ENCODE measurements at regions not wholly inside any gene's neighbourhood (a gene's known extent, or its start where the extent isn't known, plus 50 kb on each side); places are given as distances from the start of the nearest gene placed in this dataset.

DNA sequence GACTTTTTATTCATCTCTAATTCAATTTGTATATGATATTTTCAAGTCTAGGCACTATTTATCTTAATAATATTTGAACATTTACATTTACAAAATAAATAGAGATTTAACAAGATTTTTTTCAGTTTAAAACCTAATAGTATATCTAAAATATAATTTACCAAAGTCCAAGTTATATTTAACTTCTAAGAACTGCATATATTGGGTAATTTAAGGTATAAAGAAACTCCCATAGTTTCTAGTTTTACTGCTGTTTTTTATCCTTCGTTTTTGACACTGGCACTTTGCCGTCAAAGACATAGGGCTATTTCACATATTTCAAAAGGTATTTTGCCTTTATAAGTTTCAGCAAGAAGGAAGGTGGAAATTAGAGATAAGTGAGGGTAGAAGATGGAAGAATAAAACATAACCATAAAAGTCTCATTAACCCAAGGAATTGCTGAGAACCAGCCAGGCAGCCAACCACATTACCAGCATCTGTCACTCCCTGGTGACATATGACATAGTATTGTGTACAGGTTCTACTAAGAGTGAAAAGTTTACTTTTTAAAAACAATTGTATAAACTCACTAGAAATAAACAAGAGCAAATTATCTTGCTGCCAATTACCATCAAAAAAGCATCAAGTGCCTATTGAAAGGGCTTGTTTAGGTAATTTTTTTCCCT, 251.5 kb downstream of the NSUN3 start:
- H3K36me3 ChIP-seq (ENCODE audit: control insufficient read depth, insufficient read depth, low read length) = no peaks in the 10 kb centered on the region
- no peak overlapping the region for H3K4me3 ChIP-seq (ENCODE audit: low read length)
- H3K27ac ChIP-seq (ENCODE audit: low read length) = no peak overlapping the region
- WGBS (ENCODE audit: insufficient coverage) = no CpG with 5 or more reads among the region's 2 CpGs
- H3K9me3 ChIP-seq (replicated peaks; ENCODE audit: control insufficient read depth, low read depth, low read length) = no peaks in the 10 kb centered on the region
- H3K27me3 ChIP-seq (ENCODE audit: control insufficient read depth, insufficient read depth, low read length) = no peaks in the 10 kb centered on the region
- no peaks in the 10 kb centered on the region for H3K4me1 ChIP-seq (ENCODE audit: control insufficient read depth, insufficient read depth, low read length)
- no peak for DNase-seq

DNA sequence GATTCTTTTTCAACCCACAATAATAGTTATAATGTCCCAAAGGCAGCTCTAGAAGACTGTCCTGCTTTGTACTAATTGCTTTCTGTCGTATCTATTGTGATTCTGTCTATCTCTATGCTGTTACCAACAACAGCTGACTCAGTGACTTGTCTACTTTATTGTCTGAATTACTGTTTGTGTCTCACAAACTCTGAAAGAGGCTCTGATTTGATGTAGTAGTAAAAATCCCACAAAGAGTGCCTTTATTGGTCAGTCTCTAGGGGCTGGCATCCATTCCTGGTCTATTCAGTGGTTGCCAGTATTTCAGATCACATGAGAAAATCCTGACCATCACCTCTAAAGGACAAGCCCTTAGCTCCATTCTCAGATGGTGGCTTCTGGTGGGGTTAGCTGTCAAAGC, 254.2 kb downstream of the NSUN3 start:
- no peaks in the 10 kb centered on the region for H3K4me1 ChIP-seq (ENCODE audit: control insufficient read depth, insufficient read depth, low read length)
- no peaks in the 10 kb centered on the region for H3K9me3 ChIP-seq (replicated peaks; ENCODE audit: control insufficient read depth, low read depth, low read length)
- H3K27ac ChIP-seq (ENCODE audit: low read length) = no peak overlapping the region
- no peak for DNase-seq
- H3K4me3 ChIP-seq (ENCODE audit: low read length) = no peak overlapping the region
- no CpG with 5 or more reads among the region's 1 CpG for WGBS (ENCODE audit: insufficient coverage)
- no peaks in the 10 kb centered on the region for H3K36me3 ChIP-seq (ENCODE audit: control insufficient read depth, insufficient read depth, low read length)
- no peaks in the 10 kb centered on the region for H3K27me3 ChIP-seq (ENCODE audit: control insufficient read depth, insufficient read depth, low read length)

DNA sequence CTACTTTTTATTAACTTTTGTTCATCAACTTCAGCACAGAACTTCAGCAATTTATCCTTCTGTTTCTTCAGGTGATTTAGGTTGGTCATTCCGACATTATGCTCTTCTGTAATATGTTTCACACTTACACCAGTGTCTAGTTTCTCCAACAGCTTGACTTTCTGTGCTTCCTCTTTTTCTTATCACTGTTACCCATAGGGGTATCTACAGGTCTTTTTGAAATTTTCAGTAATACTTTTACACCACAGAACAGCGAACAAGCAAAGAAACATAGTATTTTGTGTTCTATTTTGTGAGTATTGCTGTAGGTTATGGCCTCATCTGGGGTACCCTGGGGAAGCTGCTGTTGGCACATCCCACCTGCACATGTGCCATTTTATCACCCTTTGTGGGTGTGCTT, 260.7 kb downstream of the NSUN3 start:
- H3K4me3 ChIP-seq (ENCODE audit: low read length) = no peak overlapping the region
- DNase-seq = no peak
- no peak overlapping the region for H3K27ac ChIP-seq (ENCODE audit: low read length)
- no CpG with 5 or more reads among the region's 2 CpGs for WGBS (ENCODE audit: insufficient coverage)
- H3K9me3 ChIP-seq (replicated peaks; ENCODE audit: control insufficient read depth, low read depth, low read length) = no peaks in the 10 kb centered on the region
- H3K36me3 ChIP-seq (ENCODE audit: control insufficient read depth, insufficient read depth, low read length) = no peaks in the 10 kb centered on the region
- no peaks in the 10 kb centered on the region for H3K4me1 ChIP-seq (ENCODE audit: control insufficient read depth, insufficient read depth, low read length)
- no peaks in the 10 kb centered on the region for H3K27me3 ChIP-seq (ENCODE audit: control insufficient read depth, insufficient read depth, low read length)

DNA sequence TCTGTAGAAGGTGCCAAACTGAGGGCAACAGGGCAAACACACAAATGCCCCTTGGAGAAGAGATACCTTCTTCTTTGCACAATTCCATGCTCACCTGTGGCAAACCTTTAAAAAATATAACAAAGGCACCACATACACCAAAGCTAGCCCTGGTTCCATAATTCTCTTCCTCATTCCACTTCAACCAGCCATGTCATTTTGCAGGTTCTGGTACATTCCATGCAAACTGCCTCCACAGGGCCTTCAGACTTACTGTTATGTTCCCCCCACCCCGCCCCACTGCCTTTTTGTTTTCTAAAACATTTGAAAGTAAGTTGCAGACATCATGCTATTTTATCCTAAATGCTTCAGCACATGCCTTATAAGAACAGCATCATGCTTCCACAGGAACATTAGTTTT, 269.0 kb downstream of the NSUN3 start:
- no peaks in the 10 kb centered on the region for H3K27me3 ChIP-seq (ENCODE audit: control insufficient read depth, insufficient read depth, low read length)
- no peak overlapping the region for H3K4me3 ChIP-seq (ENCODE audit: low read length)
- H3K4me1 ChIP-seq (ENCODE audit: control insufficient read depth, insufficient read depth, low read length) = no peaks in the 10 kb centered on the region
- no peaks in the 10 kb centered on the region for H3K36me3 ChIP-seq (ENCODE audit: control insufficient read depth, insufficient read depth, low read length)
- WGBS (ENCODE audit: insufficient coverage) = 83% methylated on average over 1 of the region's 1 CpG
- H3K27ac ChIP-seq (ENCODE audit: low read length) = no peak overlapping the region
- H3K9me3 ChIP-seq (replicated peaks; ENCODE audit: control insufficient read depth, low read depth, low read length) = no peaks in the 10 kb centered on the region
- DNase-seq = no peak

DNA sequence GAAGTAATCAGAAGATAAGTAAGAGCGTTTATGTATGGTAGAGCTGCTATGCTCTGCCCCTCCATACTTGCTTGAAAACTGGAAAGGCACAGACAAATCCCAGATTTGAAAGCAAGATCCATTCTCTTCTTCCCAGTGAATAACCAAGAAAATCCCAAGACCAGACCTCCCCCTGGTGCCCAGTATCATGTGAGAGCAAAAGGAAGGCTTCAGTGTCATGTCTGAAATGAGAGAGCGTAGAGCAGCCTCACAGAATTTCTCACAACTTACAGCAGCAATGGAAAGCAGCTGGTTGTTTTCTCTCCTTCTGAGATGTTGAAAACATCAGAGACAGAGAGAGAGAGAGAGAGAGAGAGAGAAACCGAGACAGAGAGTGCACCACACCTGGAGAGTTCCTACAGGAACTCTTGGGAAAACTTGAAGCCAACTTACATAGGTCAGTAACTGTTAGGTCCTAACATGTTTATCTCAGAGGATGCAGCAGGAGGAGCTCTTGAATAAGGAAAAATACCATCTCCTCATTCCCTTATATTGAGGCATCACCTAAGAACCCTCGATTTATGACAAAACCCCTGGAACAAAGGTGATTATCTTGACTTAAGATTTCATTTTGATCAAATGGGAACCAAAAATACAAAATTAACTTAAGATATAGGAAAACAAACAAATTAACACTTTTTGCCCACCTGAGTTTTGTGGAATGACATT, 273.3 kb downstream of the NSUN3 start:
- peak; percentile 56 for DNase-seq
- H3K9me3 ChIP-seq (replicated peaks; ENCODE audit: control insufficient read depth, low read depth, low read length) = no peaks in the 10 kb centered on the region
- no peaks in the 10 kb centered on the region for H3K36me3 ChIP-seq (ENCODE audit: control insufficient read depth, insufficient read depth, low read length)
- no peak overlapping the region for H3K27ac ChIP-seq (ENCODE audit: low read length)
- no peaks in the 10 kb centered on the region for H3K27me3 ChIP-seq (ENCODE audit: control insufficient read depth, insufficient read depth, low read length)
- no peaks in the 10 kb centered on the region for H3K4me1 ChIP-seq (ENCODE audit: control insufficient read depth, insufficient read depth, low read length)
- no peak overlapping the region for H3K4me3 ChIP-seq (ENCODE audit: low read length)
- no CpG with 5 or more reads among the region's 4 CpGs for WGBS (ENCODE audit: insufficient coverage)

DNA sequence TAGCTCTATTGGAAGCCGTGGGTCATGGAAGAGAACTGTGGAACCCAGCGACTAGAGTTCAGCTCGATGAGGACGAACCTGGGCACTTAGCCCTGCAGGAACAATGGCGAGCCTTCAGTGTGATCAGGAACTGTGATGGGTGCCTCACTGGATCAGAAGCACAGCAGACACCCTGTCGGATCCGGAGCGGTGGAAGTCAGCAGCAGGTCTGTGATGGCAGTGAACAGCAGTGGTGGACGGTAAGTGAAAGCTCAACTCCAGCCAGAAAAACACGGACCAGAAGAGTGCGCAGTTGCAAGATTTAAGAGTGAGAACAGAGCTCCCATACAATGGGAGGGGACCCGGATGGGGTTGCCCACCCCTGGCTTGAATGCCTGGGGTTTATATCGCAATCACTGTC, 282.2 kb downstream of the NSUN3 start:
- H3K4me1 ChIP-seq (ENCODE audit: control insufficient read depth, insufficient read depth, low read length) = no peaks in the 10 kb centered on the region
- H3K27ac ChIP-seq (ENCODE audit: low read length) = no peak overlapping the region
- no peaks in the 10 kb centered on the region for H3K27me3 ChIP-seq (ENCODE audit: control insufficient read depth, insufficient read depth, low read length)
- DNase-seq = no peak
- no peaks in the 10 kb centered on the region for H3K9me3 ChIP-seq (replicated peaks; ENCODE audit: control insufficient read depth, low read depth, low read length)
- H3K36me3 ChIP-seq (ENCODE audit: control insufficient read depth, insufficient read depth, low read length) = no peaks in the 10 kb centered on the region
- WGBS (ENCODE audit: insufficient coverage) = 93% methylated on average over 13 of the region's 13 CpGs
- no peak overlapping the region for H3K4me3 ChIP-seq (ENCODE audit: low read length)

DNA sequence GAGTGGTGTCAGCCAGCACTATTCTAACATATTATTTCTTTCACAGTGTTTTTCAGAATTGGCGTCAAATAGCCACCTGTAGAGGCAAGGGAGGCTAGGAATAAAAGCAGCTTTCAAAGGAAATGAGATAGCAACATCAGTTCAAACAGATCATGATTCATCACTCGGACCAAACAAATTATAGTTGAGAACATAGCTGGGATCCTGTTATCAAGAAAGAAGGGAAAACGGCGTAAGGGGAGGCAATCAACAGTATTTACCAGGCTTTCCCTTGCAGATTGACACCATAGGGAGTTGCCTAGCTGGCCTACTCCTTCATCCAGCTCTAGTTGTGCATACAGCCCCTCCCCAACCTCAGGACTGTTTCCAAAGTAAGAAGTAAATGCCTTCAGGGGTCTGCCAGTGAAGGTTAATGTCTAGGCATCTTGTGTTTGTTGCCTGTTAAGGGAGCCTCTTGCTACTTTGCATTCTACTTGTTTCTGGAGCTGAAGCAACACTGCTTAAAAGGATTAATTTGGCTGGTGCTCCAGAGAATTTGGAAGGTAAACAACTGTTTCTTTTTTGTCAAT, 286.5 kb downstream of the NSUN3 start:
- Histone ChIP-seq H3K36me3 (ENCODE audit: control insufficient read depth, insufficient read depth, low read length) (no peaks in the 10 kb centered on the region), H3K4me3 (ENCODE audit: low read length) (no peak overlapping the region), H3K4me1 (ENCODE audit: control insufficient read depth, insufficient read depth, low read length) (no peaks in the 10 kb centered on the region), H3K9me3 (replicated peaks; ENCODE audit: control insufficient read depth, low read depth, low read length) (no peaks in the 10 kb centered on the region), H3K27ac (ENCODE audit: low read length) (no peak overlapping the region), H3K27me3 (ENCODE audit: control insufficient read depth, insufficient read depth, low read length) (no peaks in the 10 kb centered on the region)
- WGBS (ENCODE audit: insufficient coverage) = no CpG with 5 or more reads among the region's 4 CpGs
- no peak for DNase-seq

DNA sequence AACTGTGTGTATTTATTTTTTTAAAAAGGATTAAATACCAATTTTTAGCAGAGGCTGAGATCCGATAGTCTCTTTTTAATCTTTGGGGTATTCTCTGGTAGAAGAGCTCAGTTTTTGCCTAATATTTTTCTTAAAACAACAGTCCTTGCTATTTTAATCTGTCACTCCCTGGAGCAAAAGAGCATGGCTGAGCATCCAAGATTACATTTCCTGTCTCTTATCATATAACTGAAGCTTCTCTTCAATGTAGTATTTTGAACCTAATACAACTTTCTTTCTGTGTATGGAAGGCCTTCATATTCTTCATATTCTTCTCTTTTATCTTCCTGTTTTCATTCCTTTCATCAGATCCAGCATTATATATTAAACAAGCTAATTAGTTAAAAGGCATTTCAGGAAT, 293.7 kb downstream of the NSUN3 start:
- Histone ChIP-seq H3K27me3 (ENCODE audit: control insufficient read depth, insufficient read depth, low read length) (no peaks in the 10 kb centered on the region), H3K4me3 (ENCODE audit: low read length) (no peak overlapping the region), H3K27ac (ENCODE audit: low read length) (no peak overlapping the region), H3K9me3 (replicated peaks; ENCODE audit: control insufficient read depth, low read depth, low read length) (no peaks in the 10 kb centered on the region), H3K36me3 (ENCODE audit: control insufficient read depth, insufficient read depth, low read length) (no peaks in the 10 kb centered on the region), H3K4me1 (ENCODE audit: control insufficient read depth, insufficient read depth, low read length) (peaks cover 2% of the 10 kb centered on the region)
- no CpG with 5 or more reads among the region's 1 CpG for WGBS (ENCODE audit: insufficient coverage)
- no peak for DNase-seq

DNA sequence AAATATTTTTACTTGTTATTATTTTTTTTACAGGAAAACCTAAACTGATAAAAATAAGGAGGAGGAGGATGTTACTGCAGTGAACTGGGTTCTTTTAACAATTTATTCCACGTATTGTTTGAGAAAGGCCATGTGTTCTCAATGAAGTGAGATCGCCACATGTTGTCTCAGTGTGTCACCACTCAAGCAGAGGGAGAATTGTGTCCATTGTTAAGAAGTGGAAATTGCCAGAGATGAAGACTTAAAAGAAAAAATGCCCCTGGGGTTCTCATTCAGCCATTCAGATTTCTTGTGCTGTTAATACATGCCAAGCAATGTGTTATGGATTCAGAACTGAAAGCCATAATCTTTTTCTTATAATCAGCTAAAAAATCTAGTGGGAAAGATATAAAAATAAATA, 297.1 kb downstream of the NSUN3 start:
- H3K4me3 ChIP-seq (ENCODE audit: low read length) = no peak overlapping the region
- no peaks in the 10 kb centered on the region for H3K36me3 ChIP-seq (ENCODE audit: control insufficient read depth, insufficient read depth, low read length)
- WGBS (ENCODE audit: insufficient coverage) = no CpG with 5 or more reads among the region's 2 CpGs

DNA sequence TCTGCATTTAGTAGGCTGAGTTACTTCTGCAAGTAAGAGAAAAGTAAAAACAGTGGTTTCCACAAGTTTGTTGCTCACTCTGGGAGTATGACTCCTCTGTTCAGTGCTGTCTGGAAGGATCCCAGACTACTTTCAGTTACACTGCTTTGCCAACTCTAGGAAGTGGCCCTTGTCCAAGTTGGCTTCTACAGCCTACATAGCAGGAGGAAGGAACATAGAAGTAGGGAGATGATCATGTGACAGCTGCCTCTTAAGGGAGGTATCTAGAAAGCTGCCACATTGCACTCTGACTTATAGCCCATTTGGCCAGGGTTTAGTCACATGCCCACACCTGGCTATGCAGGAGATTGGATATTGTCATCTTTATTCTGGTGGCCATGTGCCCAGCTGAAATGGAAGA, 298.1 kb downstream of the NSUN3 start:
- Histone ChIP-seq H3K27ac (ENCODE audit: low read length) (no peak overlapping the region), H3K27me3 (ENCODE audit: control insufficient read depth, insufficient read depth, low read length) (no peaks in the 10 kb centered on the region), H3K9me3 (replicated peaks; ENCODE audit: control insufficient read depth, low read depth, low read length) (no peaks in the 10 kb centered on the region), H3K4me3 (ENCODE audit: low read length) (no peak overlapping the region), H3K4me1 (ENCODE audit: control insufficient read depth, insufficient read depth, low read length) (peaks cover 2% of the 10 kb centered on the region), H3K36me3 (ENCODE audit: control insufficient read depth, insufficient read depth, low read length) (no peaks in the 10 kb centered on the region)
- peak; percentile 92 for DNase-seq

More for the DNA sequence above, 297.1 kb downstream of the NSUN3 start:
- Histone ChIP-seq H3K27ac (ENCODE audit: low read length) (no peak overlapping the region), H3K27me3 (ENCODE audit: control insufficient read depth, insufficient read depth, low read length) (no peaks in the 10 kb centered on the region), H3K4me1 (ENCODE audit: control insufficient read depth, insufficient read depth, low read length) (peaks cover 2% of the 10 kb centered on the region), H3K9me3 (replicated peaks; ENCODE audit: control insufficient read depth, low read depth, low read length) (no peaks in the 10 kb centered on the region)
- DNase-seq = no peak

Data from muscle of leg (tissue), 3 donors.